ENCODE measurements at regions not wholly inside any gene's neighbourhood (a gene's known extent, or its start where the extent isn't known, plus 50 kb on each side); places are given as distances from the start of the nearest gene placed in this dataset.

GRCh38 chr1:178620584-178621475 lies 104.2 kb upstream of the RALGPS2 start:
- DNase-seq (ENCODE audit: low spot score): no peak
- no peaks in the 10 kb centered on the region for H3K9me3 Mint-ChIP-seq (ENCODE audit: unreplicated experiment)
- H3K36me3 Mint-ChIP-seq (ENCODE audit: low read depth, unreplicated experiment): no peaks in the 10 kb centered on the region
- H3K4me3 Mint-ChIP-seq (ENCODE audit: unreplicated experiment): no peak overlapping the region
- TF ChIP-seq, protein P1, sequence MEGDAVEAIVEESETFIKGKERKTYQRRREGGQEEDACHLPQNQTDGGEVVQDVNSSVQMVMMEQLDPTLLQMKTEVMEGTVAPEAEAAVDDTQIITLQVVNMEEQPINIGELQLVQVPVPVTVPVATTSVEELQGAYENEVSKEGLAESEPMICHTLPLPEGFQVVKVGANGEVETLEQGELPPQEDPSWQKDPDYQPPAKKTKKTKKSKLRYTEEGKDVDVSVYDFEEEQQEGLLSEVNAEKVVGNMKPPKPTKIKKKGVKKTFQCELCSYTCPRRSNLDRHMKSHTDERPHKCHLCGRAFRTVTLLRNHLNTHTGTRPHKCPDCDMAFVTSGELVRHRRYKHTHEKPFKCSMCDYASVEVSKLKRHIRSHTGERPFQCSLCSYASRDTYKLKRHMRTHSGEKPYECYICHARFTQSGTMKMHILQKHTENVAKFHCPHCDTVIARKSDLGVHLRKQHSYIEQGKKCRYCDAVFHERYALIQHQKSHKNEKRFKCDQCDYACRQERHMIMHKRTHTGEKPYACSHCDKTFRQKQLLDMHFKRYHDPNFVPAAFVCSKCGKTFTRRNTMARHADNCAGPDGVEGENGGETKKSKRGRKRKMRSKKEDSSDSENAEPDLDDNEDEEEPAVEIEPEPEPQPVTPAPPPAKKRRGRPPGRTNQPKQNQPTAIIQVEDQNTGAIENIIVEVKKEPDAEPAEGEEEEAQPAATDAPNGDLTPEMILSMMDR (IDR thresholded peaks at IDR 0.05; ENCODE audit: unreplicated experiment): no peak
- no peak overlapping the region for H3K27ac Mint-ChIP-seq (ENCODE audit: unreplicated experiment)
- H3K27me3 Mint-ChIP-seq (ENCODE audit: unreplicated experiment): no peaks in the 10 kb centered on the region
- H3K4me1 Mint-ChIP-seq (ENCODE audit: unreplicated experiment): no peaks in the 10 kb centered on the region

DNA sequence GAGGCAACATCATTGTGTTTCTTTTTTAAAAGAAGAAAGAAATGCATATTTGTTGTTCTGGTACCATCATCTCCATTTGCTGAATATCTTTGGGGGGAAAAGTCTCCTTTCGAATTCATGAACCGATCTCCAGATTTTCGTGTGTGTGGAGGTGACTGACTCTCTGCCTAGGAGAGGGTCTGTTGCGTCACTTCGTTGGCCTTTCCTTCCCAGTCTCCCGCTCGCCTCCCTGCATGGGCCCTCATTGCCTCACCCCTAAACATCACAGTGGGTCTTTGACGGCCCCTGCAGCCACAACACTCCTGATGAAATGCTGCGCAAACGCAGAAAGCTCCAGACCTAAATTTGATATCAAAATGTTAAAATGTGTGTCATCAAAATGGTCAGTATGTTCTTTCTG lies 103.2 kb upstream of the RALGPS2 start:
- TF ChIP-seq, protein P1 (IDR thresholded peaks at IDR 0.05; ENCODE audit: unreplicated experiment): no peak
- no peaks in the 10 kb centered on the region for H3K4me1 Mint-ChIP-seq (ENCODE audit: unreplicated experiment)
- H3K36me3 Mint-ChIP-seq (ENCODE audit: low read depth, unreplicated experiment): no peaks in the 10 kb centered on the region
- DNase-seq (ENCODE audit: low spot score): no peak
- no peaks in the 10 kb centered on the region for H3K9me3 Mint-ChIP-seq (ENCODE audit: unreplicated experiment)
- H3K27me3 Mint-ChIP-seq (ENCODE audit: unreplicated experiment): no peaks in the 10 kb centered on the region
- no peak overlapping the region for H3K27ac Mint-ChIP-seq (ENCODE audit: unreplicated experiment)
- no peak overlapping the region for H3K4me3 Mint-ChIP-seq (ENCODE audit: unreplicated experiment)

- Mint-ChIP-seq H3K4me1 (ENCODE audit: unreplicated experiment) (no peaks in the 10 kb centered on the region), H3K4me3 (ENCODE audit: unreplicated experiment) (no peak overlapping the region), H3K27me3 (ENCODE audit: unreplicated experiment) (no peaks in the 10 kb centered on the region), H3K36me3 (ENCODE audit: low read depth, unreplicated experiment) (no peaks in the 10 kb centered on the region), H3K27ac (ENCODE audit: unreplicated experiment) (no peak overlapping the region), H3K9me3 (ENCODE audit: unreplicated experiment) (no peaks in the 10 kb centered on the region)
- no peak for DNase-seq (ENCODE audit: low spot score)
- TF ChIP-seq, protein P1 (IDR thresholded peaks at IDR 0.05; ENCODE audit: unreplicated experiment): no peak
Measured at GRCh38 chr1:178625695-178626094, 99.3 kb upstream of the RALGPS2 start.

DNA sequence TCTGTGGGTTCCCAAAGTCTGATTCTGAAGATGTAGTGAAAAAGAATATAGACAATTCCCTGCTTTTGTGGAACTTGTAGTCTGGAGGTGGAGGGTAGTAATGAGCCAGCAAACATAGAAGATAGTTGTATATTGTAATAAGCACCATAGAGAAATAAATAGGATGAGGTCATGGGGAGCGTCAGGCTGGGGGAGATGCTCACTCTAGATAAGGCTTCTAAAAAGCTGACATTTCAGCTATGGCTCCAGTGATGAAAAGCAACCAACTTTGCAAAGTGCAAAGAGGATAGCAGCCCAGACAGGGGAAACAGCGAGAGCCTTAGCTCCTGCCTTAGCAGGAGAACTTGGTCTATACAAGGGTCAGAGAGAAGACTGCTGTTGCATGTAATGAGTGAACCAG lies 98.0 kb upstream of the RALGPS2 start:
- TF ChIP-seq, protein P1 (IDR thresholded peaks at IDR 0.05; ENCODE audit: unreplicated experiment): no peak
- Mint-ChIP-seq H3K27me3 (ENCODE audit: unreplicated experiment) (no peaks in the 10 kb centered on the region), H3K36me3 (ENCODE audit: low read depth, unreplicated experiment) (no peaks in the 10 kb centered on the region), H3K27ac (ENCODE audit: unreplicated experiment) (no peak overlapping the region), H3K9me3 (ENCODE audit: unreplicated experiment) (no peaks in the 10 kb centered on the region), H3K4me1 (ENCODE audit: unreplicated experiment) (no peaks in the 10 kb centered on the region), H3K4me3 (ENCODE audit: unreplicated experiment) (no peak overlapping the region)
- DNase-seq (ENCODE audit: low spot score): no peak

DNA sequence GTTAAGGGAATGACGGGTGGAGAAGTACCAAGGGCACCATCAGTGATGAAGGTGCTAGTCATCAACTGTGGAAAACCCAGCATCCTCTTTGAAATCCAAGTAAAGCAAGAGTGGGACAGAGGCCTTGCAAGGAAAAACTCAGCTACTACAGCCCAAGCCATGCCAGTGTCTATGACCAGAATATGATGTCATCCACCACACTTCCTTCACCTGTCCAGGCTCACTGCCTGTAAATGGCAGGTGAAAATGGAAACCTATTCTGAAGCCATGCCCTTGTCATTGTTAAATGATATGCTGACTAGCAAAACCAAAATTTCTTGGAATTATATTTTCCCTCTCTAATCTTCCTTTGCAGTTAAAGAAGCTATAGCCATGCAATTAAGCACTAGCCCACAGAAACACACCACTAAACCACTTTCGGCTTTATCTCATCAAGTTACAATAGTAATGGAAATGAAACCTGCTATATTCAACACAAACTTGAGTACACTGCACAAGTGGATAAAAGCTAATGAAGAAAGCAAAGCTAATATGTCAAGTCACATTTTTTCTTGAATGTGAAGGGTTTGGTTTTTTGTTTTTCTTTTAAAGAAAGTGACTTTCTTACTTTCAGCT lies 96.3 kb upstream of the RALGPS2 start:
- Mint-ChIP-seq H3K9me3 (ENCODE audit: unreplicated experiment) (no peaks in the 10 kb centered on the region), H3K4me3 (ENCODE audit: unreplicated experiment) (no peak overlapping the region), H3K27ac (ENCODE audit: unreplicated experiment) (no peak overlapping the region), H3K27me3 (ENCODE audit: unreplicated experiment) (no peaks in the 10 kb centered on the region), H3K36me3 (ENCODE audit: low read depth, unreplicated experiment) (no peaks in the 10 kb centered on the region), H3K4me1 (ENCODE audit: unreplicated experiment) (no peaks in the 10 kb centered on the region)
- TF ChIP-seq, protein P1 (IDR thresholded peaks at IDR 0.05; ENCODE audit: unreplicated experiment): no peak
- no peak for DNase-seq (ENCODE audit: low spot score)

Data from endothelial cell (in vitro differentiated cells).